Hepatocyte (in vitro differentiated cells): ENCODE measurements at regions not wholly inside any gene's neighbourhood (a gene's known extent, or its start where the extent isn't known, plus 50 kb on each side); places are given as distances from the start of the nearest gene placed in this dataset.

Experiments used
- CTCF ChIP-seq: fragments of 200-600 bp; sonication (generic); IDR thresholded peaks from 2 replicates; pipeline ENCODE4 v1.5.1; 2016; ENCODE audit warnings: antibody characterized with exemption, mild to moderate bottlenecking; ENCODE audit not compliant: poor library complexity
- EZH2 ChIP-seq: fragments of 200-600 bp; sonication (generic); IDR thresholded peaks from 2 replicates; pipeline ENCODE4 v1.6.1; 2016; ENCODE audit warnings: antibody characterized with exemption, mild to moderate bottlenecking, borderline replicate concordance

- TF ChIP-seq CTCF = no peak
- no peak for TF ChIP-seq EZH2
Measured at GRCh38 chr1:88288571-88288970, 395.5 kb upstream of the PKN2 start.
